GM23338 (cell line): ENCODE measurements at regions not wholly inside any gene's neighbourhood (a gene's known extent, or its start where the extent isn't known, plus 50 kb on each side); places are given as distances from the start of the nearest gene placed in this dataset.

Source experiments
- CREB1 ChIP-seq: fragments of 250-450 bp; sonication (Bioruptor Pico); IDR thresholded peaks from 2 replicates; pipeline ENCODE4 v1.5.0; 2020; ENCODE audit warnings: low read depth, mild to moderate bottlenecking, moderate library complexity
- CTCF ChIP-seq, 2 experiments: fragments of 200-600 bp in 1 of 2; sonication (generic) in 1 of 2; conservative IDR thresholded peaks; 2 replicates each; pipeline versions ENCODE4 v1.5.1 to v1.6.1; 2016 to 2017; ENCODE audit warnings: antibody characterized with exemption in 2 of 2, low read depth in 2 of 2, mild to moderate bottlenecking in 2 of 2, moderate library complexity in 1 of 2
- ETS1 ChIP-seq: IDR thresholded peaks from 2 replicates; pipeline ENCODE4 v1.6.1; 2016; ENCODE audit warnings: antibody characterized with exemption
- EZH2 ChIP-seq: fragments of 200-600 bp; sonication (generic); IDR thresholded peaks from one replicate; pipeline ENCODE4 v1.8.0; 2017; ENCODE audit warnings: antibody characterized with exemption, mild to moderate bottlenecking, low read depth; ENCODE audit not compliant: unreplicated experiment
- EZH2phosphoT487 ChIP-seq: fragments of 200-600 bp; sonication (generic); IDR thresholded peaks from one replicate; pipeline ENCODE4 v1.8.1; 2018; ENCODE audit warnings: antibody characterized with exemption; ENCODE audit not compliant: unreplicated experiment
- JUNB ChIP-seq: IDR thresholded peaks from one replicate; pipeline ENCODE4 v1.6.1; 2016; ENCODE audit warnings: antibody characterized with exemption; ENCODE audit not compliant: unreplicated experiment
- NANOG ChIP-seq: IDR thresholded peaks from 2 replicates; pipeline ENCODE4 v1.6.1; 2016; ENCODE audit warnings: antibody characterized with exemption, borderline replicate concordance
- POLR2AphosphoS5 ChIP-seq: IDR thresholded peaks from 2 replicates; pipeline ENCODE4 v1.6.1; 2016; ENCODE audit warnings: antibody characterized with exemption, low read depth
- STAT1 ChIP-seq: IDR thresholded peaks from one replicate; pipeline ENCODE4 v1.6.1; 2016; ENCODE audit warnings: antibody characterized with exemption; ENCODE audit not compliant: unreplicated experiment
- ZNF114 ChIP-seq: fragments of 250-450 bp; sonication (Bioruptor Pico); IDR thresholded peaks from 2 replicates; pipeline ENCODE4 v1.5.0; 2020; ENCODE audit warnings: mild to moderate bottlenecking, moderate library complexity
- ZNF331 ChIP-seq: fragments of 250-450 bp; sonication (Bioruptor Pico); IDR thresholded peaks from 2 replicates; pipeline ENCODE4 v1.5.0; 2020; ENCODE audit warnings: low read depth, mild to moderate bottlenecking, moderate library complexity
- ZNF462 ChIP-seq: fragments of 250-450 bp; sonication (Bioruptor Pico); IDR thresholded peaks from 2 replicates; pipeline ENCODE4 v1.5.0; 2020; ENCODE audit warnings: mild to moderate bottlenecking, moderate library complexity
- TF ChIP-seq, protein P1 (sequence below): IDR thresholded peaks from one replicate; pipeline ENCODE4 v1.6.1; 2018; ENCODE audit warnings: antibody characterized with exemption; ENCODE audit not compliant: unreplicated experiment

- TF ChIP-seq CTCF (conservative IDR thresholded peaks at IDR 0.05; ENCODE audit: low read depth in 2 of 2) (no peak), POLR2AphosphoS5 (no peak), EZH2 (no peak), ZNF331 (CRISPR knock-in tag) (no peak), JUNB (no peak), ETS1 (no peak), EZH2phosphoT487 (no peak), ZNF114 (no peak), CREB1 (CRISPR knock-in tag) (no peak), NANOG (no peak), ZNF462 (CRISPR knock-in tag) (no peak), STAT1 (no peak)
- TF ChIP-seq, protein P1, sequence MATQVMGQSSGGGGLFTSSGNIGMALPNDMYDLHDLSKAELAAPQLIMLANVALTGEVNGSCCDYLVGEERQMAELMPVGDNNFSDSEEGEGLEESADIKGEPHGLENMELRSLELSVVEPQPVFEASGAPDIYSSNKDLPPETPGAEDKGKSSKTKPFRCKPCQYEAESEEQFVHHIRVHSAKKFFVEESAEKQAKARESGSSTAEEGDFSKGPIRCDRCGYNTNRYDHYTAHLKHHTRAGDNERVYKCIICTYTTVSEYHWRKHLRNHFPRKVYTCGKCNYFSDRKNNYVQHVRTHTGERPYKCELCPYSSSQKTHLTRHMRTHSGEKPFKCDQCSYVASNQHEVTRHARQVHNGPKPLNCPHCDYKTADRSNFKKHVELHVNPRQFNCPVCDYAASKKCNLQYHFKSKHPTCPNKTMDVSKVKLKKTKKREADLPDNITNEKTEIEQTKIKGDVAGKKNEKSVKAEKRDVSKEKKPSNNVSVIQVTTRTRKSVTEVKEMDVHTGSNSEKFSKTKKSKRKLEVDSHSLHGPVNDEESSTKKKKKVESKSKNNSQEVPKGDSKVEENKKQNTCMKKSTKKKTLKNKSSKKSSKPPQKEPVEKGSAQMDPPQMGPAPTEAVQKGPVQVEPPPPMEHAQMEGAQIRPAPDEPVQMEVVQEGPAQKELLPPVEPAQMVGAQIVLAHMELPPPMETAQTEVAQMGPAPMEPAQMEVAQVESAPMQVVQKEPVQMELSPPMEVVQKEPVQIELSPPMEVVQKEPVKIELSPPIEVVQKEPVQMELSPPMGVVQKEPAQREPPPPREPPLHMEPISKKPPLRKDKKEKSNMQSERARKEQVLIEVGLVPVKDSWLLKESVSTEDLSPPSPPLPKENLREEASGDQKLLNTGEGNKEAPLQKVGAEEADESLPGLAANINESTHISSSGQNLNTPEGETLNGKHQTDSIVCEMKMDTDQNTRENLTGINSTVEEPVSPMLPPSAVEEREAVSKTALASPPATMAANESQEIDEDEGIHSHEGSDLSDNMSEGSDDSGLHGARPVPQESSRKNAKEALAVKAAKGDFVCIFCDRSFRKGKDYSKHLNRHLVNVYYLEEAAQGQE = no peak
These were observed 53.5 kb upstream of the ASAP2 start for GRCh38 chr2:9152975-9153642.
